Uterus (tissue), 2 donors: ENCODE measurements at regions not wholly inside any gene's neighbourhood (a gene's known extent, or its start where the extent isn't known, plus 50 kb on each side); places are given as distances from the start of the nearest gene placed in this dataset.

Experiments used
- CTCF ChIP-seq, 4 experiments: fragments of 200-600 bp in 2 of 4; fragments of 450-650 bp in 2 of 4; sonication (generic) in 2 of 4; IDR thresholded peaks; one replicate each; pipeline ENCODE4 v1.5.1; 2016 to 2019; ENCODE audit warnings: antibody characterized with exemption in 4 of 4, mild to moderate bottlenecking in 2 of 4, moderate library complexity in 1 of 4
- POLR2A ChIP-seq, 2 donors: fragments of 450-650 bp; IDR thresholded peaks; one replicate each; pipeline ENCODE4 v1.6.1; 2016; ENCODE audit warnings: antibody characterized with exemption in 2 of 2, mild to moderate bottlenecking in 1 of 2, moderate library complexity in 1 of 2

- TF ChIP-seq POLR2A (IDR thresholded peaks at IDR 0.05) (no peak), CTCF (IDR thresholded peaks at IDR 0.05) (no peak)
Observed at GRCh38 chr6:92541448-92542060, 877.8 kb downstream of the EPHA7 start.
